Skeletal muscle tissue (tissue), 3 donors: ENCODE measurements at regions not wholly inside any gene's neighbourhood (a gene's known extent, or its start where the extent isn't known, plus 50 kb on each side); places are given as distances from the start of the nearest gene placed in this dataset.
"Not testable (repeated sequence)": the region's sequence is repeated elsewhere in the genome, so short reads cannot be mapped to it uniquely, and the experiment has no call there.

Experiments used
- H3K27ac ChIP-seq: one replicate; pipeline ENCODE4 v1.7.0; 2013; ENCODE audit warnings: mild to moderate bottlenecking, low read depth, low read length, inconsistent platforms
- H3K27me3 ChIP-seq, 3 donors: one replicate each; pipeline ENCODE4 v1.7.0; 2013; ENCODE audit warnings: low read length in 3 of 3; ENCODE audit not compliant: control insufficient read depth in 3 of 3, insufficient read depth in 3 of 3
- H3K36me3 ChIP-seq, 3 donors: one replicate each; pipeline ENCODE4 v1.7.0; 2013; ENCODE audit warnings: low read length in 3 of 3; ENCODE audit not compliant: control insufficient read depth in 3 of 3, insufficient read depth in 3 of 3
- H3K4me1 ChIP-seq, 3 donors: one replicate each; pipeline ENCODE4 v1.7.0; 2013; ENCODE audit warnings: low read length in 3 of 3, mild to moderate bottlenecking in 3 of 3; ENCODE audit not compliant: control insufficient read depth in 3 of 3, insufficient read depth in 3 of 3
- H3K4me3 ChIP-seq, 3 donors: one replicate each; pipeline ENCODE4 v1.7.0; 2013; ENCODE audit warnings: low read length in 3 of 3
- H3K9ac ChIP-seq, 3 donors: one replicate each; pipeline ENCODE4 v1.7.0; 2013; ENCODE audit warnings: low read length in 3 of 3, mild to moderate bottlenecking in 3 of 3, moderate library complexity in 2 of 3, low read depth in 1 of 3
- H3K9me3 ChIP-seq, 3 donors: one replicate each; pipeline ENCODE4 v1.7.0; 2013; ENCODE audit warnings: low read length in 3 of 3; ENCODE audit not compliant: control insufficient read depth in 3 of 3
- donor health status: Osteomylitis.

GRCh38 chr12:59294221-59294620 lies 301.6 kb upstream of the SLC16A7 start:
- H3K4me3 ChIP-seq: no peak overlapping the region
- H3K27ac ChIP-seq: no peak overlapping the region
- no peaks in the 10 kb centered on the region for H3K36me3 ChIP-seq
- H3K27me3 ChIP-seq: no peaks in the 10 kb centered on the region
- H3K9ac ChIP-seq: no peak overlapping the region
- H3K4me1 ChIP-seq: no peaks in the 10 kb centered on the region
- H3K9me3 ChIP-seq: no peaks in the 10 kb centered on the region

- Histone ChIP-seq H3K4me1 (no peaks in the 10 kb centered on the region), H3K27me3 (no peaks in the 10 kb centered on the region), H3K9ac (no peak overlapping the region), H3K4me3 (no peak overlapping the region), H3K9me3 (no peaks in the 10 kb centered on the region), H3K36me3 (no peaks in the 10 kb centered on the region), H3K27ac (no peak overlapping the region)
Measured at GRCh38 chr12:59282999-59283398, 312.8 kb upstream of the SLC16A7 start.

- not testable (repeated sequence) for H3K4me1 ChIP-seq, H3K27me3 ChIP-seq, H3K4me3 ChIP-seq, H3K27ac ChIP-seq, H3K36me3 ChIP-seq, H3K9ac ChIP-seq, H3K9me3 ChIP-seq
Measured at GRCh38 chr12:59273561-59273960, 322.3 kb upstream of the SLC16A7 start.

GRCh38 chr12:59268295-59268809 lies 327.5 kb upstream of the SLC16A7 start:
- Histone ChIP-seq H3K27ac (no peak overlapping the region), H3K36me3 (no peaks in the 10 kb centered on the region), H3K9ac (no peak overlapping the region), H3K9me3 (no peaks in the 10 kb centered on the region), H3K4me3 (no peak overlapping the region), H3K27me3 (no peaks in the 10 kb centered on the region), H3K4me1 (no peaks in the 10 kb centered on the region)

GRCh38 chr12:59260202-59260601 lies 335.6 kb upstream of the SLC16A7 start:
- no peak overlapping the region for H3K4me3 ChIP-seq
- H3K4me1 ChIP-seq: no peaks in the 10 kb centered on the region

GRCh38 chr12:59252731-59253130 lies 332.4 kb upstream of the LRIG3 start:
- no peak overlapping the region for H3K4me3 ChIP-seq
- no peaks in the 10 kb centered on the region for H3K4me1 ChIP-seq
- no peak overlapping the region for H3K27ac ChIP-seq
- no peaks in the 10 kb centered on the region for H3K27me3 ChIP-seq
- no peaks in the 10 kb centered on the region for H3K36me3 ChIP-seq
- no peak overlapping the region for H3K9ac ChIP-seq
- H3K9me3 ChIP-seq: no peaks in the 10 kb centered on the region

More at GRCh38 chr12:59260202-59260601, 335.6 kb upstream of the SLC16A7 start:
- H3K27me3 ChIP-seq: no peaks in the 10 kb centered on the region
- no peak overlapping the region for H3K27ac ChIP-seq
- H3K9ac ChIP-seq: no peak overlapping the region
- H3K9me3 ChIP-seq: no peaks in the 10 kb centered on the region
- H3K36me3 ChIP-seq: no peaks in the 10 kb centered on the region

GRCh38 chr12:59250766-59251165 lies 330.5 kb upstream of the LRIG3 start:
- no peak overlapping the region for H3K4me3 ChIP-seq
- no peaks in the 10 kb centered on the region for H3K36me3 ChIP-seq
- no peaks in the 10 kb centered on the region for H3K9me3 ChIP-seq
- no peaks in the 10 kb centered on the region for H3K4me1 ChIP-seq
- no peak overlapping the region for H3K27ac ChIP-seq
- no peak overlapping the region for H3K9ac ChIP-seq
- H3K27me3 ChIP-seq: no peaks in the 10 kb centered on the region

- no peaks in the 10 kb centered on the region for H3K27me3 ChIP-seq
- H3K9me3 ChIP-seq: no peaks in the 10 kb centered on the region
- no peak overlapping the region for H3K9ac ChIP-seq
- H3K4me1 ChIP-seq: no peaks in the 10 kb centered on the region
- H3K27ac ChIP-seq: no peak overlapping the region
- H3K36me3 ChIP-seq: no peaks in the 10 kb centered on the region
- H3K4me3 ChIP-seq: no peak overlapping the region
Measured at GRCh38 chr12:59240048-59240447, 319.7 kb upstream of the LRIG3 start.

GRCh38 chr12:59234391-59234790 lies 314.1 kb upstream of the LRIG3 start:
- H3K36me3 ChIP-seq: no peaks in the 10 kb centered on the region

GRCh38 chr12:59230334-59230733 lies 310.0 kb upstream of the LRIG3 start:
- no peaks in the 10 kb centered on the region for H3K9me3 ChIP-seq
- no peak overlapping the region for H3K27ac ChIP-seq
- H3K4me3 ChIP-seq: no peak overlapping the region
- H3K9ac ChIP-seq: no peak overlapping the region
- H3K36me3 ChIP-seq: no peaks in the 10 kb centered on the region
- no peaks in the 10 kb centered on the region for H3K27me3 ChIP-seq
- H3K4me1 ChIP-seq: no peaks in the 10 kb centered on the region

More at GRCh38 chr12:59234391-59234790, 314.1 kb upstream of the LRIG3 start:
- Histone ChIP-seq H3K4me3 (no peak overlapping the region), H3K4me1 (no peaks in the 10 kb centered on the region), H3K27me3 (no peaks in the 10 kb centered on the region), H3K9me3 (no peaks in the 10 kb centered on the region), H3K27ac (no peak overlapping the region), H3K9ac (no peak overlapping the region)

- Histone ChIP-seq H3K9me3 (no peaks in the 10 kb centered on the region), H3K4me3 (no peak overlapping the region), H3K27me3 (no peaks in the 10 kb centered on the region), H3K27ac (no peak overlapping the region), H3K9ac (no peak overlapping the region), H3K4me1 (no peaks in the 10 kb centered on the region), H3K36me3 (no peaks in the 10 kb centered on the region)
Measured at GRCh38 chr12:59219148-59219547, 298.8 kb upstream of the LRIG3 start.
